K562 (cell line): ENCODE measurements at regions not wholly inside any gene's neighbourhood (a gene's known extent, or its start where the extent isn't known, plus 50 kb on each side); places are given as distances from the start of the nearest gene placed in this dataset.

Source experiments
- ATAC-seq: fragments of 200-7000 bp; cut with Tn5 transposase; 3 replicates; pipeline ENCODE4 v1.9.1; 2020; ENCODE audit warnings: moderate library complexity
- BruUV-seq: library from RNA; stranded (reverse); fragments of 400-500 nt; replicated peaks from 2 replicates; lab custom pipeline; 2021; lab: Mats Ljungman, UMichigan
- CTCF ChIA-PET: fragments of 300-600 bp; formaldehyde crosslinking; extraction: SDS; loops from one replicate; lab custom pipeline; 2021; ENCODE audit warnings: low intra/inter-chr PET ratio; lab: Yijun Ruan, JAX
- POLR2A ChIA-PET: fragments of 300-600, 350-650 bp; sonication (Branson Sonifier 250); formaldehyde crosslinking; extraction: SDS; loops from one replicate; lab custom pipeline; 2021; ENCODE audit warnings: antibody characterized with exemption, inconsistent platforms; lab: Yijun Ruan, JAX
- DNase-seq, 4 experiments: peaks; one replicate each; pipeline versions ENCODE4 v3.0.0 to v3.0.0-alpha.2; 2011 to 2018; ENCODE audit warnings: low spot score in 3 of 4, mixed read lengths in 3 of 4; ENCODE audit errors: extremely low read depth in 1 of 4
- FAIRE-seq: peaks from 2 replicates; lab custom pipeline; 2011; peaks lifted over from hg19 to GRCh38; lab: Jason Lieb, UNC
- H2AFZ ChIP-seq: 2 replicates; pipeline ENCODE4 v1.6.0; 2011; ENCODE audit warnings: low read depth, low read length, control low read depth, inconsistent platforms
- H3K27ac ChIP-seq: fragments of 200-600 bp; 3 replicates; pipeline ENCODE4 v1.8.0; 2011; ENCODE audit warnings: low read depth, mild to moderate bottlenecking, control low read depth, inconsistent platforms, low read length, moderate library complexity, mixed read lengths; ENCODE audit errors: extremely low read depth
- H3K27me3 ChIP-seq, 2 experiments: fragments of 300-600 bp in 1 of 2; 2 replicates in 1 of 2; 3 replicates in 1 of 2; pipeline versions ENCODE4 v1.6.0 to v1.8.0; 2011; ENCODE audit warnings: inconsistent platforms in 2 of 2, low read length in 2 of 2, mild to moderate bottlenecking in 1 of 2, mixed read lengths in 1 of 2, moderate library complexity in 1 of 2; ENCODE audit not compliant: control insufficient read depth in 2 of 2, insufficient read depth in 2 of 2
- H3K36me3 ChIP-seq: fragments of 300-600 bp; 3 replicates; pipeline ENCODE4 v1.8.0; 2011; ENCODE audit warnings: mild to moderate bottlenecking, low read length, inconsistent platforms; ENCODE audit not compliant: control insufficient read depth, insufficient read depth
- H3K4me1 ChIP-seq, 2 experiments: fragments of 200-600 bp in 1 of 2; replicated peaks in 1 of 2; 2 replicates in 1 of 2; 3 replicates in 1 of 2; pipeline versions ENCODE4 v1.5.1 to v1.8.0; 2011; ENCODE audit warnings: inconsistent platforms in 2 of 2, low read length in 2 of 2, mild to moderate bottlenecking in 1 of 2, mixed read lengths in 1 of 2, moderate library complexity in 1 of 2; ENCODE audit not compliant: control insufficient read depth in 2 of 2, insufficient read depth in 2 of 2
- H3K4me2 ChIP-seq: 2 replicates; pipeline ENCODE4 v1.6.1; 2011; ENCODE audit warnings: low read length, control low read depth, inconsistent platforms, mixed read lengths; ENCODE audit not compliant: insufficient read depth
- H3K4me3 ChIP-seq: fragments of 200-600 bp; sonication (generic), shearing (Covaris generic); 2 replicates; pipeline ENCODE4 v1.5.1; 2016; ENCODE audit warnings: control low read depth, inconsistent platforms
- H3K79me2 ChIP-seq: fragments of 200-600 bp; 3 replicates; pipeline ENCODE4 v1.8.0; 2011; ENCODE audit warnings: low read length, inconsistent platforms; ENCODE audit not compliant: control insufficient read depth, insufficient read depth
- H3K9ac ChIP-seq, 2 experiments: 2 replicates each; pipeline versions ENCODE4 v1.6.0 to v1.6.1; 2011; ENCODE audit warnings: low read depth in 2 of 2, low read length in 2 of 2, control low read depth in 1 of 2, inconsistent platforms in 1 of 2, mild to moderate bottlenecking in 1 of 2, mixed read lengths in 1 of 2; ENCODE audit not compliant: insufficient read depth in 1 of 2
- H3K9me1 ChIP-seq: one replicate; pipeline ENCODE4 v1.6.0; 2011; ENCODE audit warnings: inconsistent platforms, mild to moderate bottlenecking, low read length, moderate library complexity; ENCODE audit not compliant: control insufficient read depth, insufficient read depth
- H3K9me3 ChIP-seq: replicated peaks from 2 replicates; pipeline ENCODE4 v1.5.1; 2011; ENCODE audit warnings: low read depth, low read length, inconsistent platforms; ENCODE audit not compliant: control insufficient read depth, insufficient read depth
- H4K20me1 ChIP-seq: replicated peaks from 2 replicates; pipeline ENCODE4 v1.6.1; 2011; ENCODE audit warnings: low read length, inconsistent platforms, mixed read lengths; ENCODE audit not compliant: control insufficient read depth, insufficient read depth
- CBX1 ChIP-seq: sonication (generic); IDR thresholded peaks from 2 replicates; pipeline ENCODE4 v1.6.1; 2016; ENCODE audit warnings: antibody characterized with exemption, low read depth, mild to moderate bottlenecking
- DPF2 ChIP-seq: fragments of 450-650 bp; IDR thresholded peaks from 2 replicates; pipeline ENCODE4 v1.6.1; 2016
- ELF1 ChIP-seq: fragments of 200-800 bp; sonication (Bioruptor generic); IDR thresholded peaks from 2 replicates; pipeline ENCODE4 v1.6.1; 2016; ENCODE audit warnings: missing genetic modification characterization, missing compliant biosample characterization
- LARP7 ChIP-seq: fragments of 450-650 bp; IDR thresholded peaks from 2 replicates; pipeline ENCODE4 v1.6.1; 2016
- MEIS2 ChIP-seq: fragments of 450-650 bp; IDR thresholded peaks from 2 replicates; pipeline ENCODE4 v1.6.1; 2014; ENCODE audit warnings: mild to moderate bottlenecking; ENCODE audit not compliant: partially characterized antibody
- MLX ChIP-seq, 2 experiments: fragments of 450-650 bp in 1 of 2; sonication (generic) in 1 of 2; formaldehyde crosslinking; conservative IDR thresholded peaks; 2 replicates each; pipeline versions ENCODE4 v1.4.0 to v1.8.1; 2020 to 2022; ENCODE audit warnings: mild to moderate bottlenecking in 1 of 2, missing genetic modification reagents in 1 of 2
- NCOA6 ChIP-seq: fragments of 450-650 bp; IDR thresholded peaks from 2 replicates; pipeline ENCODE4 v1.6.1; 2017; ENCODE audit warnings: mild to moderate bottlenecking
- RBBP5 ChIP-seq: fragments of 200-600 bp; sonication (generic); IDR thresholded peaks from 2 replicates; pipeline ENCODE4 v1.6.1; 2012; ENCODE audit warnings: borderline replicate concordance, mild to moderate bottlenecking, low read length, control low read depth, inconsistent platforms; ENCODE audit not compliant: insufficient read depth, poor library complexity, severe bottlenecking
- TARDBP ChIP-seq: fragments of 450-650 bp; IDR thresholded peaks from 2 replicates; pipeline ENCODE4 v1.6.1; 2016
- ZBTB34 ChIP-seq: fragments of 250-450 bp; sonication (Bioruptor Pico); IDR thresholded peaks from 2 replicates; pipeline ENCODE4 v1.8.0; 2021; ENCODE audit warnings: mild to moderate bottlenecking, moderate library complexity
- ZMIZ1 ChIP-seq, 2 experiments: fragments of 150-350 bp in 1 of 2; IDR thresholded peaks; 2 replicates each; pipeline ENCODE4 v1.6.1; 2012 to 2016; ENCODE audit warnings: low read depth in 2 of 2, low read length in 2 of 2, mild to moderate bottlenecking in 1 of 2, moderate library complexity in 1 of 2
- WGBS: fragments of 100-300 bp; shearing (Covaris generic); methylation state at CpG from one replicate; pipeline ENCODE4 v1.1.6; 2016; ENCODE audit warnings: low coverage, mixed read lengths; ENCODE audit not compliant: insufficient coverage; ENCODE audit errors: missing lambda C conversion rate; 5-methylcytosine and 5-hydroxymethylcytosine counted together
- in situ Hi-C: fragments of 300-500 bp; cut with MboI; formaldehyde crosslinking; loops from 4 replicates; pipeline ENCODE4 v1.15.0; 2018; ENCODE audit warnings: inconsistent platforms, mixed read lengths
- intact Hi-C: fragments of 100-400 bp; cut with micrococcal nuclease; formaldehyde crosslinking; loops from 2 replicates; pipeline ENCODE4 v1.14.2; 2022

- TF ChIP-seq ZBTB34 (no peak), ELF1 (tag) (0 out of 2 replicates have a peak, but pooled peaks have one; percentile 24), LARP7 (no peak), TARDBP (no peak)
Observed at GRCh38 chr5:36397901-36398536, 96.3 kb upstream of the RANBP3L start (continued).

DNA sequence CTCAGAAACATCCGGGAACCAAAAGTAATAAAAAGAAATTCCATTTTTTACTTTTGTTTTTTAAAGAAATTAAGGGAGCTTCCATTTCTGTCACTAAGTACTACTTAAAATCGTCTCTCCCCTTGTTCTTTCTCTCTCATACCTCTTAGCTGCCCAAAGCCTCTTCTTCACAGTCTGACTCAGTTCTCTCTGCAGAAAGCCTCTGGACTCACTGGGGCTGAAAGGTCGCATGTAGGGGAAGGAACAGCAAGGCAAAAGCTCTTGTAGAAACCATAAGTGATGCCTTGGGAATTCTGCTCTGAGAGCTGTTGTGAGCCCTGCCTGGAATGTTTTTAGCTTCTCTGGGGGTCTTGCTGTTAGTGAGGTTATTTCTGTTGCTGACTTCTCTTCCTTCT is 100.8 kb upstream of the RANBP3L start:
- H3K79me2 ChIP-seq: no peaks in the 10 kb centered on the region
- H3K4me3 ChIP-seq: no peak overlapping the region
- H3K27me3 ChIP-seq: peaks cover 10 to 12% of the 10 kb centered on the region in 2 experiments; a peak in 4 of 5 replicates
- 2% methylated on average over 3 of the region's 3 CpGs for WGBS
- H3K27ac ChIP-seq: no peak overlapping the region
- DNase-seq (no peak), ATAC-seq (no peak), FAIRE-seq (no peak)
- POLR2A ChIA-PET: interaction anchor here (0.6 to 2.6 kb wide), 4 partner anchors 9 to 206 kb away, joined by 3 to 6 read pairs (median 4); no protein-coding TSS in a partner anchor
- no peak for TF ChIP-seq MLX (CRISPR knock-in tag; conservative IDR thresholded peaks at IDR 0.05)
- TF ChIP-seq ZMIZ1 (IDR thresholded peaks at IDR 0.05; ENCODE audit: low read depth in 2 of 2, low read length in 2 of 2): no peak
- TF ChIP-seq RBBP5: no peak
- no peak for TF ChIP-seq NCOA6
- no peak for TF ChIP-seq MEIS2
- no peak for TF ChIP-seq CBX1
- TF ChIP-seq DPF2: no peak
- no TSS peak for BruUV-seq
- no peaks in the 10 kb centered on the region for H3K9me1 ChIP-seq
- CTCF ChIA-PET: no interaction called here
- intact Hi-C loops: loop anchor here (10.0 kb wide), 1 partner anchor 438 kb away; no protein-coding TSS in a partner anchor
- in situ Hi-C loops: no loop called here
- no peak overlapping the region for H3K9ac ChIP-seq
- no peaks in the 10 kb centered on the region for H3K4me1 ChIP-seq
- no peak overlapping the region for H3K4me2 ChIP-seq
- H3K9me3 ChIP-seq: no peaks in the 10 kb centered on the region
- no peaks in the 10 kb centered on the region for H3K36me3 ChIP-seq
- H4K20me1 ChIP-seq: no peaks in the 10 kb centered on the region
- H2AFZ ChIP-seq: no peak overlapping the region
